ENCODE measurements at regions not wholly inside any gene's neighbourhood (a gene's known extent, or its start where the extent isn't known, plus 50 kb on each side); places are given as distances from the start of the nearest gene placed in this dataset.

- WGBS, 2 donors, result 16 to 20% methylated on average over 12 of the region's 12 CpGs
- TF ChIP-seq CTCF (IDR thresholded peaks at IDR 0.05), result no peak
- H3K4me3 ChIP-seq, result no peak overlapping the region
- H3K4me1 ChIP-seq, result no peaks in the 10 kb centered on the region
- no peak for FAIRE-seq
- intact Hi-C loops (cut with DNase I), result no loop called here
- no peaks in the 10 kb centered on the region for H3K36me3 ChIP-seq
- ATAC-seq, result no peak
- H3K9me3 ChIP-seq, result no peaks in the 10 kb centered on the region
- H3K27me3 ChIP-seq, result no peaks in the 10 kb centered on the region
- H3K27ac ChIP-seq, result no peak overlapping the region
- no peak for DNase-seq
Observed at GRCh38 chr5:3107156-3107611, 355.7 kb upstream of the IRX2 start.

- Histone ChIP-seq H3K4me3 (no peak overlapping the region), H3K4me1 (no peaks in the 10 kb centered on the region), H3K36me3 (no peaks in the 10 kb centered on the region), H3K9me3 (no peaks in the 10 kb centered on the region), H3K27me3 (no peaks in the 10 kb centered on the region), H3K27ac (no peak overlapping the region)
- no peak for TF ChIP-seq CTCF (IDR thresholded peaks at IDR 0.05)
- intact Hi-C loops (cut with DNase I), result no loop called here
- ATAC-seq (no peak), DNase-seq (no peak), FAIRE-seq (no peak)
- 28 to 48% methylated on average over 9 of the region's 9 CpGs for WGBS, 2 donors
Observed at GRCh38 chr5:3105581-3105980, 354.1 kb upstream of the IRX2 start.

GRCh38 chr5:3105172-3105571 is 353.7 kb upstream of the IRX2 start:
- WGBS, 2 donors, result 57 to 73% methylated on average over 3 of the region's 3 CpGs
- no peaks in the 10 kb centered on the region for H3K4me1 ChIP-seq
- DNase-seq (no peak), FAIRE-seq (no peak), ATAC-seq (no peak)
- no peak overlapping the region for H3K27ac ChIP-seq
- no peaks in the 10 kb centered on the region for H3K27me3 ChIP-seq
- H3K36me3 ChIP-seq, result no peaks in the 10 kb centered on the region
- no peaks in the 10 kb centered on the region for H3K9me3 ChIP-seq
- H3K4me3 ChIP-seq, result no peak overlapping the region
- intact Hi-C loops (cut with DNase I), result no loop called here
- no peak for TF ChIP-seq CTCF (IDR thresholded peaks at IDR 0.05)

GRCh38 chr5:3104429-3105060 is 353.1 kb upstream of the IRX2 start:
- H3K9me3 ChIP-seq, result no peaks in the 10 kb centered on the region
- no peak for FAIRE-seq
- ATAC-seq, result no peak
- DNase-seq, result no peak
- no peak overlapping the region for H3K4me3 ChIP-seq
- no peaks in the 10 kb centered on the region for H3K27me3 ChIP-seq
- no peak overlapping the region for H3K27ac ChIP-seq
- H3K36me3 ChIP-seq, result no peaks in the 10 kb centered on the region
- no peak for TF ChIP-seq CTCF (IDR thresholded peaks at IDR 0.05)
- no peaks in the 10 kb centered on the region for H3K4me1 ChIP-seq
- intact Hi-C loops (cut with DNase I), result no loop called here
- 7 to 9% methylated on average over 21 of the region's 21 CpGs for WGBS, 2 donors

GRCh38 chr5:3103262-3103811 is 351.9 kb upstream of the IRX2 start:
- TF ChIP-seq CTCF (IDR thresholded peaks at IDR 0.05), result no peak
- Histone ChIP-seq H3K27ac (no peak overlapping the region), H3K9me3 (no peaks in the 10 kb centered on the region), H3K4me3 (no peak overlapping the region), H3K4me1 (no peaks in the 10 kb centered on the region), H3K27me3 (no peaks in the 10 kb centered on the region), H3K36me3 (no peaks in the 10 kb centered on the region)
- DNase-seq, result no peak
- intact Hi-C loops (cut with DNase I), result no loop called here
- 13 to 18% methylated on average over 21 of the region's 21 CpGs for WGBS, 2 donors
- no peak for FAIRE-seq
- peak in 1 of 4 donors; percentile 18 for ATAC-seq

Measured in pancreas (tissue), 10 donors.